ENCODE measurements at regions not wholly inside any gene's neighbourhood (a gene's known extent, or its start where the extent isn't known, plus 50 kb on each side); places are given as distances from the start of the nearest gene placed in this dataset.
A peak's percentile ranks its signal among the peaks of the same experiment; 100 is the strongest.

DNA sequence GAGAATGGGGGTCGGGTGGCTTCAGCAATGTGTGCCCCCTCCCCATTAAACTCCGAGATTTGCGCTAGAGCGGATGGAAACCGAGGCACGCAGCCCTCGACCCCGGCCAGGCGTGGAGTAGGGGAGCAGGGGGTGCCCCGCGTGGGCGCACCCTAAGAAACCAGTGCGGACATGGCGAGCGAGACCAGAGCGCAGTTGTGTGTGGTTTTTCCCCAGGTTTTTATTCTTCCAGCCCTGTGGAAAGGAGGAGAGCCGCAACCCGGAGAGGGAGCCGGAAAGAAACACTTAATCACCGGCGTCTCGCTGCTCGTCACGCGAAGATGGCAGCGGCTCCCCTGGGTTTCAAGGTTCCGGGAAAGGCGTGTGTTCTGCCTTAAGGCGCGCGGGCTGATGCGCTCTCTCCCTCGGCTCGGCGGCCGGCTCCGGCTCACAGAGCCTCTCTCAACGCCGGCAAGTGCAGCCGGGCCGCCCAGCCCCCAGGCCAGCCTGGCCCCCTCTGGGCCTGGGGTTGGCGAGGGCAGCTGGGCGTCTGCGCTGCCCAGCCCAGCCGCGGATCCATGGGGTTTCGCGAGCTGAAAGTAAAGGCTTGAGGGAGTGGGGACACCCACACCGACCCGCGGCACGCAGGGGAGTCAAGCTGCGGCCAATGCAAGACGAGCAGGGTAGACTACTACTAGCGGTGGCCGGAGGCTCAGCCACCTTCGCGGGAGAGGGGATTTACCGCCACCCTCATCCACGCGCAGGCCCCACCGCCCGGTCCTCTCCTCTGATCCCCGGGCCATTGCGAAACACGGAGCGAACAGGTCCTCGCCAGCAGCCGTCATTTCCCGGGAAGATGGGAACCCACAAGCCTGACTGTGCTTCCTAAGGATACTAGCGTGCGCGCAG, 74.0 kb upstream of the BCOR start:
- DNase-seq (ENCODE audit: low spot score) (no peak), FAIRE-seq (no peak)

DNA sequence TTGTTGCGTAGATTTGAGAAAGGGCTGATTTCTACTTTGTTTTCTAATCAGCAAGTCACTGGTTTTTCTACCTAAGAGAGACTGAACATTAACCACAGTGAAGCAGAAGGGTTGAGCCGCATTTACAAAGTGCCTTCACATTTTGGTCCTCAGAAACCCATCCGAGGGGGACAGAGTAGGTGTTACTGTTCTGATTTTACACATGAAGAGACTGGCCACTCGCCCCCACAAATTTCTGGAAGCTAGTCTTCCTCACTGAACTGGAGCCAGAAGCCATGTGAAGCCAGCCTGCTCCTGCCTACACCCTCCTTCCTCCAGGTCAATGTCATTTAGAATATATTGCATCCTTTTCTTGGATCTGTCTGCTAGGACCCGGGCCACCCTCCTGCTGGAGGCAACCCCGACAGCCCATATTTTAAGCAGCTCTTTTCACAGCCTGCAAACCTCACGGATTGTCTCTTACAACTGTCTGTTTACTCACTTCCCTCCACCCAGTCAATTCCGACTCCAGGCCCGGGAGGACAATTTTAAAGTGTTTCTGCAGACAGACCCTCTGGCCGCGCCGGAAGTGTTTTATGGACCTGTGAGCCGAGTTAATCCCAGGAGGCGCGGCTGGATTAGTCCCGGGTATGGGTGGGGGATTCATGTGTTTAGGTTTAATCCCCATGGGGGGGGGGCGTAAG, 73.2 kb upstream of the BCOR start:
- no peak for DNase-seq (ENCODE audit: low spot score)
- FAIRE-seq = no peak

DNA sequence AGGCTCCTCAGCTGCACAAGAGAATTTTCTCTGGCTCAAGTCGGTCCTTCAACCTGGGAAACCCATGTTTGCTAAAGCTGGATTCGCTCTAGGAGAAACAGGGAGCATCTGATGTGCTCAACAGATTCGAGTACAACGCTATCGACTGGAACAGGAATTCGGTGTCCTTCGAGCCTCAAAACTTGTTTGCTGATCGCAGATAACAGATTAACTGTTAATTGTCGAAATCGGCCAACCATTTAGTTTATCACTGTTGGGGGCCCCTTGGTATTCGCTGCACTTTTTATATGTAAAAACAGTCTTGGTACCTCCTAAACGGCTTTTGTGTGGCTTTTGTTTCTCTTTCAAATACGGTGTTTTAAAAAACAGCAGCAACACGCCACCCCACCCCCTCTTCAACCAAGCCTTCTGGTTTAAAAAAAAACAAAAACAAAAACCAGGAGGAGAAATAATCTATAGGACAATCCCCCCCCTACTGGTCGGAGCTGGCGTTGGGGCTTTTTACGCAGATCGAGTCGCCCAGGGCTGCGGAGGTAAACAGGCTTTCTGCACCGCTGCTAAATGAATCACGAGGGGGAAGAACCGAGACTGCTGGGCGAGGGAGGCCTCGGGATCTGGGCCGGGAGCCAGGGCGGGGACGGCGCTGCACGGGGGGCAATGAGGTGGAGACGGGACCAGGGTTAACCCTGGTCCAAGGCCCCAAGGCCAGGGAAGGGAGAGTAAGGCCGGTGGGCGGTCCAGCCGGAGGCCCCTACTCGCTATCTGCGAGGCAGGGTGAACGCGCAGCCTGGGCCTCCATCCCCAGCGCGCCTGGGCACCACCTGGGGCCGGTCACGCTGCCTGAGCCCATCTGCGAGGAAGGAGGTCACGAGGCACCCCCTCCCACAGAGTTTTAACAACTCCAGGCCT, 71.7 kb upstream of the BCOR start:
- DNase-seq (ENCODE audit: low spot score) (peak; percentile 67), FAIRE-seq (no peak)

DNA sequence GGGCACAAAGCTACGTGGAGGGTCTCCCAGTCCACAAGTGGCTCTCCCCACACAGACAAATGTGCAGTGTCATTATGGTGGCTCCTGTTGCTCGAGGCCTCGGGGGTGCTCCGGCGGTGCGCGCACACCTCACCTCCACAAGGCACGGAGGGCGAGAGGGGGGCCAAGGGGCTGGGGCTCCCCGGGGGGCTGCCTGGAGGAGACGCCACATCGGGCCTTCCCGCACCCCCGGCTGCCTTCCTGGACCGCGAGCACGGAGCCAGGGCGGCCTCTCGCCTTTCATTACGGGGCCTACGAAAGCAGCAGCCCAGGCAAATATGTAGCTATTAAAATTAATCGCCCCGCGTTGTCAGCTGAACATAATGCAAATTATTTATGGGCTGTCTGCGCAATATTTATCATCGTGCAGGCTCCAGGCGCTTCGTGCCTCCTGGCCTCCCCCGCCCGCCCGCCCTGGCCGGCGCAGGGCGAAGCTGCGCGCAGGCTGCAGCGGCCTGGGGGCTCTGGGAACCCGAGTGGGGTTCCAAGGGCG, 70.8 kb upstream of the BCOR start:
- FAIRE-seq (no peak), DNase-seq (ENCODE audit: low spot score) (no peak)

DNA sequence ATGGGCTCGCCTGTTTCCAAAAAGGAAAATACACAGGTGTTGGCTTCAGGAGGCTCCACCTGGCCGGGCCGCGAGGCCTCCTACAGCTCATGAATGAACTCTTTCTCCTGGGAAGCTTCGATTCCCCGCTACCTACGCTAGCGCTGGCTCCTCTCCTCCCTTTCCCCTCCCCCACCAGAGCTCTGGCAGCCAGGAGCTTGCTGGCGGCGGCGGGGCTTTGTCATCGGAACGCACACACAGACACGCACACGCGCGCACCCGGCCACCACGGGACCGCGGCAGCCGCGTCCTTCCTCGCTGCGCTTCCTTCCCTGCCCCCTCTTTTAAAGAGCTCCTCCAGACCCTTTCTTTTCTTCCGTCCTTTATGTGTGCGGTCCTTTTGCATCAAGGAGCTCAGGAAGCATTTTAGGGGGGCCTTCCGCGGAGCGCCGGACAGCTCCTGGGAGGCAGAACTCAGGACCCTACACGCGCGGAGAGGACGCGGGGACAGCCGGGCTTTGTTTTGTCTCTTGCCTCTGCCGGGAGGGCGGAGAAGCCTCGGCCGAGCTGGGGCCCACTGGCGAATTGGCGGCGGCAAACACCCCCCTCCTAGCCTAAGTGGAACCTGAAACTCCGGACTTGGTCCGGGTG, 70.2 kb upstream of the BCOR start:
- FAIRE-seq (no peak), DNase-seq (ENCODE audit: low spot score) (no peak)

DNA sequence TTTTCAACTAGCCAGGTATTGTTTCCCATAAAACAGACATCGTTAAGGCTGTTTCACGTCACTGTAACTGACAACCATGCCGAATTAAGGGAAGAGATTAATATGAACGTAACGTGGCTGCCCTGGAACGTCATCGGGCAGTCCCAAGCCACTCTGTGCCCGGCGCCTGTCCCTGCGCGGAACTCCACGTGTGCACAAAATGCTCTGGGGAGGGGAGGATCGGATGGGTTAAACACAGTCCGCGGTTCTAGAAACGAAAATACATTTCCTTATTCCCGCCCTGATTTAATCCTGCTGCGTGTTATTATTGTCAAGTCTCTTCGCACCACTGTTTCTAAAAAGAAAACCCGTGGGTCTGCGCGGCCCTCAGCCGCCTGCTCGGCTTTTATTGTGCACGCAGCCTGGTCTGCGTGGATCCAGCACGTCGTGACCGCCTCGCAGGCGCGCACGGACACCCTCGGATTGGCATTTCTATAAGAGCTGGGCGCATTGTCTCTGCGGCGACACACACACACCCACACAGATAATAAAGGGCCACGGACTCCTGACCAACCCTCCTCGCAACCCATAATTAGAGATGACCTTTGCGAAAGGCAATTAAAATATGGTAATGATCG, 69.6 kb upstream of the BCOR start:
- no peak for DNase-seq (ENCODE audit: low spot score)

DNA sequence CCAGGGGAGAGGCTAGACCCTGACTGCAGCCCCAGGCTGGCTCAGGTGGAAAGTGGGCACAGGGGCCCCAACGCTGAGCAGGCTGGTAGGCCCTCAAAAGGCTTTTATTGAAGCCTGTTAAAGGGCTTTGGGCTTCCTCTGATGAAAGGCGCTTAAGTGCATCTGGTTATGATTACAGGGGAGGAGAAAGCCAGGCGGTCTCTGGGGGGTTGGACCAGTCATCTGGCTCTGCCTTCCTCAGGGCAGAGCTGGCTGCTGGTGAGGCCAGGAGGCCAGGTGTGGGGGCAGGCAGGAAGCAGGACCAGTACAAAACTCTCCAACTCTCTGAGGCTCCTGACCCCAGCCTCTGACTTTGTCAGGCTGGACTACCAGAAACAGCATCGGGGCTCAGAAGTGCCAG, 68.8 kb upstream of the BCOR start:
- FAIRE-seq (no peak), DNase-seq (ENCODE audit: low spot score) (no peak)

More for the DNA sequence above, 69.6 kb upstream of the BCOR start:
- FAIRE-seq = no peak

DNA sequence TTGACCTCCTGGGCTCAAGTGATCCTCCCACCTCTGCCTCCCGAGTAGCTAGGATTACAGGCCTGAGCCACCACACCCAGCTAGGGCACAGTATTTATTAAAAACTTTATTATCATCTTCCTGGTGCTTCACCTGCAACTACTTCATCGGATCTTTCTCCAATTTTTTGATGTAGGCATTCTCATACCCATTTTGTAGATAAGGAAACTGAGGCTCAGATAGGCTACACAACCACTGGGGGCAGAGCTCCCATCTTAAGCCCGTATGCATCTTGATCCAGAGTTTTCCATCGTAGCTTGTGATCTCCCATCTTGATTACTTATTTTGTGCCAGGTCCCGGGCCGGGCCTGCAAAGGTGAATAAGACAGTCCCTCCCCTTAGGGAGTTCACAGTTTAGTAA, 68.1 kb upstream of the BCOR start:
- DNase-seq (ENCODE audit: low spot score) (no peak), FAIRE-seq (no peak)

DNA sequence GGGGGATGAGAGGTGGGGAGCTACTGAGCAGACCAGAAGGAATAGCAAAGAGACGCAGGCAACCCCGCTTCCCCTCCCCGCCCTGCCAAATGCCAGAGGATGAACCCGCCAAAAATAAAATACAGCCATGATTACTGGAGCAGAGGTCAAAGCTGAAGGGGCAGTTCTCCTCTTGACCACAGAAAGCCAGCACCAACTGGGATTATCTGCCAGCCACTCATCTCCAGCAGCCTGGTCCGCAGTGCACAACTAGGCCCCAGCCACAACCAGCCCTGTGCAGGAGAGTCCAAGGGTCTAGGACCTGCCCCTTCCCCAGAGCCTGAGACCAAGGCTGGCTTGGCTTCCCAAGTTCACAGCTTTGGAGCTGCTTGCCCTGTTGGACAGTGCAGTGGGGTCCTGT, 67.4 kb upstream of the BCOR start:
- DNase-seq (ENCODE audit: low spot score) (no peak), FAIRE-seq (no peak)

DNA sequence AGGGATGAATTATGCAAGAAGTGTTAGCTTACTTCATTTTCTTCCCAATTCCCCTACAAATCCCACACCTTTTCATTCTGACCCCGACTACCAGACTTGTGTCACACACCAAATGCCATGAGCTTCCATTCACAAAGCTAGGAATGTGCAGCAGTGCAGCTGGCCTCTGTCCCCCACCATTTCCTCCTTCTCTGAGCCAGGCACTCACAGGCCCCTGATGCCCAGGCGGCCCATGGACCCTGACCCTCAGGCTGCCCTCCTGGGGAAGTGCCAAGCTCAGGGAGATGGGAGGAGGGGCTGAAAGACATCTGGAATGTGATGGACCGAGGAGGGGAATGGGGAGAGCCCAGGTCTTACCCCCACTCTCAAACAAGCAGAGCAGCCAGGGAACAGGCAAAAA, 67.0 kb upstream of the BCOR start:
- DNase-seq (ENCODE audit: low spot score) (no peak), FAIRE-seq (no peak)

DNA sequence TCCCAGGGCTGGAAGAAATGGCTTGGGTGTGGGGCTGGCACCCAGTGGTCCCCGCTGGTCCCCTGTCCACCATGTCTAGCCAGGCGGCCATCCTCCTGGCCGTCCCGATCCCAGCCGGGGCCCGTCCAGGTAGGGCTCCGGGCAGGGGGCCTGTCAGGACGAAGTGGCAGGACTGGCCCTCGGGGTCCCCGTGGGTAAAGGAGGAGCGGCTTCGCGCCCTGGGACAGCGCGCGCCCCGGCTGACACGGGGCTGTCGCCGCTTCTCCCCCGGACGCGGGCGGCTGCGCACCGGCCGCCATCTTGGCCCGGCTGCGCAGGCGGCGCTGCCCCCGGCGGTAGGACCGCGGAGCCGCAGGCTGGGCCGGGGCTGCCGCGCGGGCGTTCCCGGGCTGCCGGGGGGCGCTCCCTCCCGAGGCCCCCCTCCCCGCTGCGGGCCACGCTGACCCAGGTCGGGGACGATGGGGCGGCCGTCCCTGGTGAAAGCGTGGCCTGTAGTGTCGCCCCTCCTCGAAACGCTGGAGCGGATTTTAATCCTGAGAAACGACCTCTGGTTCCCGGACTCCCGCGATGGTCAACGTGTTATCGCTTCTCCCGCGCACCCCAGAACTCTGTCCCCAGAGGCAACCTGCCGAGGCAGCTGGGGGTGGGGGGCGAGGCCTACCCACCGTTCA, 60.4 kb upstream of the BCOR start:
- peak; percentile 87 for DNase-seq (ENCODE audit: low spot score)

DNA sequence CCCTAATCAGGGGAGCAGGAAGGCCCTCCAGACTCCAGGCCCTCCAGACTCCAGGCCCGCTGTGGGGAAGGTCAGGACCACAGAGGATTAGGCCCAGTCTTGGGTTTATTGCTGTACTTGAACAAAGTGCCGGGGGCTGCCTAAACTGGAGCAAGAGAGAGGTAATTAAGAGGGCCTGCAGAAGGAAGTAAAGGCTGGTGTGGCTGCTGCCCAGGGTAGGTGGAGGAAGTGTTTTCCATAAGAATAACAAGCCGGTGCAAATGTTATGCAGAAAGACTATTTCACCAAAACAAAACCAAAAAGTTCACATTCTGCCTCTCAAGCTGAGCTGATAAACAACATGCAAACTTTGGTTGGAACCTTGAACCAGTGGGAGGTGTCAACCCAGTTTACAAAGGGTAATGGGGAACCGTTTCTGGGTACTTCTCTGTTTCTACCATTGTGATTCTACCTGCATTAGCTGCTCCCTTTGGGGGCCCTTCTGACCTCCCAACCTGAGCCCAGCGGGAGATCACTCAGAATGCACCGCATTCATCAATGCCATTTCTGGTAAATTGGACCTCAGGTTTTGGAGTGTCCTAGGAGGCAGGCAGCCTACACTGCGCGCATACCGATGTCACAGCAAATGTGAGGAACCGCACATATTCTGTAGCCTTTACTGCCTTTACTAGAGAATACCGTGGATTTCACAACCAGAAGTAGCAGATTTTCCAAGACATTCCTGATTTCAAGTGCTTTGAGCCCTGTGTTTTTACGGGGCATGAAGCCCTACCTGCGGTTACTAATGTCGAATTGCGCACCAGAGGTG, 59.7 kb upstream of the BCOR start:
- DNase-seq (ENCODE audit: low spot score) = no peak
- FAIRE-seq = no peak

More for the DNA sequence above, 60.4 kb upstream of the BCOR start:
- FAIRE-seq = no peak

DNA sequence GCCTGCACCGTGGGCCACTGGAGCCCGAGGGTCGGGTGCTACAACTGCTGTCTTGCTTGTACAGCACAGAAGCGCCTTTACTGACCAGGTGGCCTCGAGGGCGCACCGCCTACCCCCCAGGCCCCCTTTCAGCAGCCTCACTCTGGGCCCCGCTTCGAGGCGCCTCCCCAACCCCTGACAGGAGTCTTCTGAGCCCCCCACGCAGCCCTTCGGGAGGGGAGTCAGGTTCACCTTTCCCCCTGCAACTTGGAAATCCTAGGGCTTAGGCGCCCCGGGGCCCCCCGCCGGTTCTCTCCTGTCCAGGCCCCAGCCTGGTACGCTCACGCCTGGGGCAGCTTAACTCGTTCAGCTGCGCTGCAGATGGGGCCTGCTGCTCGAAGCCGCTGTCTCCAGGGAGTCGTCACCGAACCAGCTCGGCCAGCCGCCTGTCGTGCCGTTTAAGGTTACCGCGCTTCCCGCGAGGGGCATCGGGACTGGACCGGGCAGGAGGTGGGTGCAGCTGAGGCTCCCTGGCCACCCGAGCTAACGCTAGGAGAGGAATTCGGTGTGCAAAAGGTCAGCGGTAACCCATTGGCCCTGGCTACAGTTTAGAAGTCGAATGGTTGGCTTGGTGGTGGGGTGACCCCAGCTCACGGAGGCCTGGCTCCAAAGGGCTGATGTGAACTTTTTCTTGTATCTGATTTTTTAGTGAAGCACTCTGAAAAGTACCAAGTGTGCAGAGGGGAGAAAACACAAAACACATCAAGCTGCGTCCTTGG, 58.9 kb upstream of the BCOR start:
- no peak for FAIRE-seq
- no peak for DNase-seq (ENCODE audit: low spot score)

DNA sequence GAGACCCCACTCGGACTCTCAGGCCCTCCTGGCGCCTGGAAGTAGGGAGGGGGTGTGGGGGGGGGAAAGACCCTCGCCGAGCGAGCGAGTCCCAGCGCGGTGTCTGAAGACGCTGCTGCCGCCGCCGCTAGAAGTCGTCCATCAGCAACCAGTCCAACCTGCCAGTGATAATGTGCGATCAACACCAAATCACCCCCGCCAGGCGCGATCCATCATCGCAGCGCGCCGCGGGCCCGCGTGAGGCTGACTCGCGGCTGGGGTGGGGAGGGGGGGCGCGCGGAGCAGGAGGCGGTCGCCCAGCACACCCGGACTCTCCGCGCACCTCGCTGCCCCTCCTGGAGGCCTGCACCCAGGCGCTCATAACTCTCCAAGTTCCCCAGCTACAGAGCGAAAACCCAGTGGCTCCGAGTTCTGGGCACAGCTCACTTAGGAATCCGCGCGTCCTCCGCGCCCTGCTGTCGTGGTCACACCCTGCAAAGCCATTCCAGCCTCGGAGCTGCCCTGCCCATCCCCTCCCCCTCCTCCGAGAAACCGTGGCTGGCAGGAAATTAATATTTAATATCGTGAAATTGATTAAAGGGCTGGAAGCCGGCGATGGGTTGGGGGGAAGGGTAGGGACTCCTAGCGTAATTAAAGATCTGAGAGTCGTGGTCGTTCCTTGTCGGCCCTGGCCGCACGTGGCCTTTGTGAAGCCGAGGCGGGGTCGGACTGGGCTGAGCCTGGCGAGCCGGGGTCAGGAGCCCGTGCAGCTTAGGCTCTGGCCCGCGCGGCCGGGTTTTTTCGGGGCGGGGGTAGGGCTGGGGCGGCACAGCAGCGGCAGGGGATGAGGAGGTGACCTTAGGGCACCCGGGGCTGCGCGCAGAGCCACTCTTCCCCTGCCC, 58.1 kb upstream of the BCOR start:
- DNase-seq (ENCODE audit: low spot score) (no peak), FAIRE-seq (no peak)

DNA sequence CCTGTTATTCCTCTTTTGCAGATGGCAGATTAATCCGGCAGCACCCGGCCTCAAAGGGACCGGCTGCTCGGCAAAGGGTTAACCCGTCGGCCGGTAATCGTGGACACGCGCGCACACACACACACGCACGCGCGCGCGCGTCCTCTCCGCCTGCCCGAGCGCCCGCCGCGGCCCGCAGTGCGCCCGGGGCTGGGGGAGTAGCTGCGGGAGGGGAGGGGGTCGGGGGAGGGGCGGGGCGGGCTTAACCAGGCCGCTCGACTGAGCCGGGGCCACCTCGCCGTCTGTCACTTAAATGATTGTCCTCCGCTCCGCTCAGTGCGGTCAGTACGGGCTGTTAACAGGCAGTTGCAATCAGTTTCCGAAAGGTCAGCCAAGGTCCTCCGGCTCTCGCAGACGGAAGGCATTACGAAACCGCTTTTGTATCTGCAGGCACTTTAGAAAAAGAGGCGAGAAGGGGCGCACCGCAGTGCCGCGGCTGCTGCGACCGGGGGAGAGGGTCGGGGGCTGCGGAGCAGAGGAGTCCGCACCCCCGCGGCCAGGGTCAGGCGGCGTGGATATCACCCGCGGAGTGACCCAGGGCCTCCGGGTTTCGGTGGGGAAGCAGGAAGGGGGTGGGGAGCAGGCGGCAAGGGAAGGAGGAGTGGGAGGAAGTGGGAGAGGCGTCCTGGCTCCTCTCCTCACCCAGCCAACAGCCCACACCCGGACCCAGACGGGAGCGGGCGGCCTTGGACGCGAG, 57.3 kb upstream of the BCOR start:
- no peak for FAIRE-seq

DNA sequence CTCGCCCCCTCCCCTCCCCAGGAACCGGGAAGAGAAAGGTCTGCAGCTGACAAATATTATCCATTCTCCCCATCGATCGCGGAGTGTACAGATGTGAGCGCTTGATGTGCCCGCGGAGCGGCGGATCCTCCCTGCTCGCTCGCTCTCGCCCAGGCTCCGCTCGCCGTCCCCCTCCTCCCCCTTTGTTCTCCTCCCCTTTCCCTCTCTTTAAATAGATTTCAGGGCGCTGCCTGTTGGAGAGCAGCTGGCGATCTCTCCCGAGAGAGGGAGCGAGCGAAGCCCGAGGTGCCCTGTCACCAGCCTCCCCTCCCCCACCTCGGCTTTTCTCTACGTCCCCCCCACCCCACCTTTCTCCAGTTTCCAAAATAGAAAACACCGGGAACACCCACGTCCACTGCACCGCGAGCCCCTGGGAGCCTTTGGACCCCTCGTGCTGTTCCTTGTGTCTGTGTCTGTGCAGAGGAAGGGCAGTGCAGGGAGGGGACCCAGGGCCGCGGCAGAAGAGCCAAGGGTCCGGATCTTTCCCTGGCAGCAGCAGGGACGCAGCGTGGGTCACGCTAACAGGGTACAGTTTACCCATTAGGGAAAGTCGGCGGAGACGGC, 56.6 kb upstream of the BCOR start:
- DNase-seq (ENCODE audit: low spot score) = peak; percentile 38
- no peak for FAIRE-seq

More for the DNA sequence above, 57.3 kb upstream of the BCOR start:
- DNase-seq (ENCODE audit: low spot score) = no peak

Measured in urothelium cell line (cell line).